Right ventricle myocardium inferior (tissue), 1 donor: ENCODE measurements at regions not wholly inside any gene's neighbourhood (a gene's known extent, or its start where the extent isn't known, plus 50 kb on each side); places are given as distances from the start of the nearest gene placed in this dataset.

Source experiments
- ATAC-seq: fragments of 200-7000 bp; cut with Tn5 transposase; one replicate; pipeline ENCODE4 v1.9.1; 2020; ENCODE audit warnings: mild to moderate bottlenecking, moderate library complexity
- DNase-seq: peaks from one replicate; pipeline ENCODE4 v3.0.0; 2021; ENCODE audit errors: missing footprints
- intact Hi-C: fragments of 100-400 bp; cut with DNase I; formaldehyde crosslinking; loops from one replicate; pipeline ENCODE4 v1.11.0; 2022
- donor health status: DM: no; HTN: yes; CAD: no; lungs with severe emphysema.

DNA sequence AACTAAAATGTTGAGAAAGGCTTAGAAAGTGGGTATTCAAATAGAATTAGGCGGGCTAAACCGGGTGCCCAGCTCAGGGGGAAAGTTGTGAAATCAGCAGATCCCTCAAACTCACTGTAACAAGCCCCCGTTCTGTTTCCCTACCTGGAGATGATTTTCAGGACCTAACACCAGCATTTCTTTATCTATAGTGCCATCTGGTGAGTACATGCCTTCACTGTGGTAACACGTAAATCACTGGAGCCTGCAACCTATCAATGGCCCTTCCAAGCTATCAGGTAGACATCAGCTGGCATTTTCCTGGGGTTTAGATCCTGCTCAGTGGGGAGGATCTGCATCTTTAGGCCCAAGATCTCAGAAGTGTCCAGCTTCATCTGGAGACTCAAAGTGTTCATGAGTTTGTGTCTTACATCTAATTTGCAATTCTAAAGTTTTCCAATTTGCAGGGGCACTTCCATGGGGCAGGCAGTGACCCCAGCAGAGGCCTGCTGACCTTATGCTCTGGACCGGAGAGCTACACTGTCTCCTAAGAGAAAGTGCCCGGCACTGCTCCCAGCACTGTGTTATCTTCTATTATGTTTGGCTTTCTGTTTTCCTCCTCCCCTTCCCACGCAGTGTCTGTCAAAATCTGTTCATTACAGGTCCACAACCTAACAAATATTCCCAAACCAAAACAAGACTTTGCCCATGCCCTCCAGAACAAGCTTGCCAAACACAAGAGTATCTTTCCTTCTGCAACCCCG, 132.5 kb downstream of the LSM5 start:
- intact Hi-C loops: loop anchor here (5.0 kb wide), 1 partner anchor 140 kb away; no protein-coding TSS in a partner anchor
- ATAC-seq (no peak), DNase-seq (no peak)

DNA sequence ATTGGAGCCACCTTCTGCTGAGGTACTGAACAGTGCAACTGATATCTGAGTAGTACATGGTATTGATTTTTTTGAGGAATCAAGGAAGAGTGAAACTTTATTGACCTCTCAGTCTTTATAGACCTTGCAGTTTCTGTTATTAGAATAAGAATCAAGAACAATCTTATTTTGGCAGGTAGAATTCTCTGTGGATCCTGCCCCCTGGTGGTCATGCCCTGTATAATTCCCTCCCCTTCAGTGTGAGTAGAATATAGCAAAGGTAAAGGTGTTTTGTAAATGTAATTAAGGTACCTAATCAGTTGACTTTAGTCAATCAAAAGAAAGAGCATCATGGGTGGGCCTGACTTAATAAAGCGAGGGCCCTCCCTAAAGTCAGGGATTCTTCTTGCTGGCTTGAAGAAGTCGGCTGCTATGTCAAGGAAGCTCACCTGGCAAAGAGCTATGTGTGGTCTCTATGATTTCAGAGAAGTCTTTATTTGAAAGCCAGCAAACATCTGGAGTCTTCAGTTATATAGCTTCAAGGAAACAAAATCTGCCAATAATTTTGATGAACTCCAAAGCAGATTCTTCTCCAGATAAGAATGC, 142.8 kb downstream of the LSM5 start:
- intact Hi-C loops: loop anchor here (2.0 to 10.0 kb wide), 2 partner anchors 137 to 603 kb away; no protein-coding TSS in a partner anchor
- no peak for ATAC-seq
- DNase-seq: no peak

DNA sequence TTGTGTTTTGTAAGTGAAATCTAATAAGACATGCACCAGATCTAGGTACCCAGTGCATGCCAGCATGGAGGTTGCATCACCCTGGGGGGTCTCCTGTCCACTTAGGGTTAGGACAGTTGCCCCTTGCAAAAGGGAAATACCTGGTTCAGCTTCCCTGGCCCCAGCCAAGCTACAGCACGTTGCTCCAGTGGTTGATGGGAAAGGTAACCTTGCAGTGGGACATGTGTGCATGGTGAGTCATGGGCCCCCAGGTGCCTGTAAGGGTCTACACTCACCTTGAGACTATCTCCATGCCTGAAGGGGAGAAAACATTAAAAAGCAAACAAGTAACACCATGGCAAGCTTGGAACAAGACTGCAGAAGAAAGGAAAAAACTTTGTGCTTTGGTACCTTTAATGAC, 143.9 kb downstream of the LSM5 start:
- intact Hi-C loops: loop anchor here (2.0 to 10.0 kb wide), 2 partner anchors 135 to 601 kb away; no protein-coding TSS in a partner anchor
- no peak for ATAC-seq
- no peak for DNase-seq

DNA sequence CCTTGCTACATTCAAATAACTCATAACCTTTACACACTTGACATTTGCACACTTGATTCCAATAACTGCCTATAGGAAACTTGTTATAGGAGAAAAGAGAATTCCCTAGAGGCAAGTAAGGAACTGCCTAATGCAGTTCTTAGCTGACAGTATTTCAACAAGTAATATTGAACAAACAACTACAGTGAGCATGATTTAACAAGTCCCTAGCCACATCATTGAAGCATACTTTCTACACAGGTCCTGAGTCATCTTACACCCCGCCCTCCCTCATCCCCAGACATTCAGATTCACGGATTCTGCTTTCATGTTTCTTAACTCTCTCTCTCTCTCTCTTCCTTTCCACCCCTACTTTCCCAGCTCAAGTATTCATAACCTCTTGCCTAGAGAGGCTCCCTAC, 153.5 kb downstream of the LSM5 start:
- intact Hi-C loops: loop anchor here (10.0 kb wide), 1 partner anchor 82 kb away; no protein-coding TSS in a partner anchor
- ATAC-seq: no peak
- no peak for DNase-seq

DNA sequence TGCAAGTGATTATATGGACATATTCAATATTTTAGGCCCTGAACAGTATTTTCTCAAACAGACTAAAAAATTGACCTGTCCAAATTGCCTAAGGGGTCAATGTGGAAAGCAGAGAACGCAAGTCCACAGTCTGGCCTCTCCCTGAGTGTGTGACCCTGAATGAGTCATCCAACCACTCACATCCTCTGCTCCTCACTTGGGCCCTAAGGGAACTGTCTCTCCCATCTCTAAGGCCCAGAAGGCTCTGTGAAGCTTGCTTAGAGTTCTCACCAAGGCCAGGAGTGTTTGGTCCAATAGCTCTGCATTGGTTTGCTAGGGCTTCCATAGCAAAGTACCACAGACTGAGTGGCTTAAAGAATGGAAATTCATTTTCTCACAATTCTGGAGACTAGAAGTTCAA, 155.1 kb downstream of the LSM5 start:
- DNase-seq (no peak), ATAC-seq (peak; percentile 55)
- intact Hi-C loops: loop anchor here (10.0 kb wide), 1 partner anchor 80 kb away; no protein-coding TSS in a partner anchor

DNA sequence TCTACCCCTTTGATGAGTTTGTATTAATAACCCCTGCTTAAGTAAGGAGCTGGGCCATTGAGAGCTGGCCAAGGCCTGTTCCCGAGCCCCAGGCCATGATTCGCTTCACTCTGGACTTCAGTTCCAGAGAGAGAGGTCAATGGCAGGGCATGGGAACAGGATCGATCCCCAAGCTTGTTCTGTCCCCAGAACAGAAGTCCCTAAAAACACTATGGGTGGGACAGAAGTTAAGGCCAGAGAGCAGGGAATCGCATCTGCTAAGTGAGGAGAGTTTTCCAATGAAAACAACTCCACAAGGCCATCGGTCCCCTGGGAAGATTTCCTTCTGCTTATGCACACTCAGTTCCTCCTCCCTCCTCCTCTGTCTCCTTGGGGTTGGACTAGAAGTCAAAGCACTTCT, 159.6 kb downstream of the LSM5 start:
- no peak for DNase-seq
- intact Hi-C loops: loop anchor here (10.0 kb wide), 1 partner anchor 76 kb away; no protein-coding TSS in a partner anchor
- peak; percentile 78 for ATAC-seq

DNA sequence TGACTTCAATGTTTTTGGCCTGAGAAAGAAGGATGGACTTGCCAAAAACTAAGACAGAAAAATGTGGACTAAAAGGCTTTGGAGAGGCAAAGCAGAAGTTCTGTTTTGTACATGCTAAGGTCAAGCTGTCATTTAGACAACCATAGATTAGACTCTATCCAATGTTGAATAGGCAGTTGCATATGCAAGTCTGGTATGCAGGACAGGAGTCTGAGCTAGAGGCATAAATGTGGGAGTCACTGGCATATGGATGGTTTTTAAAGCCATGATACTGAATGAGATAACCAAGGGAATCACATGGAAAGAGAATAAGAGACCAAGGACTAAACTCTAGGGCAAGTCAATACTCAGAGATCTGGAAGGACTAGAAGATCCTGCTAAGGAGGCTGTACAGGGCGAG, 164.1 kb downstream of the LSM5 start:
- intact Hi-C loops: no loop called here
- ATAC-seq (no peak), DNase-seq (no peak)

DNA sequence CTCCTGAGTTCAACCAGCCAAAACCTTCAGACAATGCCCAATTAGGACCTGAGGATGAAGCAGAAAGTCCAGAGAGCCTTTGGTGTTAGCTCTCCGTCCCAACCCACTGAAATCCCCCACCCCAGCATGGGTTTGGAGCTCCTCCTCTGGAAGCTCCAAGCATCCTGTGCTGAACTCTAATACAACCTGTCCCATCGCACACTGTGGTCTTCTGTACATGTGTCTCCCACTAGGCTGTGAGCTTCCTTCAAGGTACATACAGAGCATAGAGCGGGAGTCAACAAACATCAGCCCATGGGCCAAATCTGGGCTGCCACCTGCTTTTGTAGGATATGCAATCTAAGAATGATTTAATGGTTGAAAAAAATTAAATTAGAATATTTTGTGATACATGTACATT, 166.5 kb downstream of the LSM5 start:
- ATAC-seq (no peak), DNase-seq (no peak)
- intact Hi-C loops: no loop called here

DNA sequence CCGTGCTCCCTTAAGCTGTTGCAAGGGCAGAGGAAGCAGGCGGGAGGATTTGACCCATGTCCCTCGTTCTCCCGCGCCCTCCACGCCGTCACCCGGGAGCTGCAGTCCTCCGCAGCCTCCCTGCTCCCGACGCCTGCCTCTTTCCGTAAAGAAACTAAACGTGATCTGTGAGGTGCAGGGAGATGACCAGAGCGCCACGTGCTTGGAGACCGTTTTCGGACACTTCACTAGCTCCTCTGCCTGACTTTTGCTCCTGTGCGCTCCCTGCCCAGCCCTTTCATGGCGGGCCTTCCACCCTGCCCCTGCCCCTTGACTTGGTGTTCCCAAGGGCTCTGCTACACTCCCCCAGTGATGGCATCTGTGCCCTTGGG, 171.2 kb downstream of the LSM5 start:
- DNase-seq (no peak), ATAC-seq (peak; percentile 57)
- intact Hi-C loops: no loop called here

DNA sequence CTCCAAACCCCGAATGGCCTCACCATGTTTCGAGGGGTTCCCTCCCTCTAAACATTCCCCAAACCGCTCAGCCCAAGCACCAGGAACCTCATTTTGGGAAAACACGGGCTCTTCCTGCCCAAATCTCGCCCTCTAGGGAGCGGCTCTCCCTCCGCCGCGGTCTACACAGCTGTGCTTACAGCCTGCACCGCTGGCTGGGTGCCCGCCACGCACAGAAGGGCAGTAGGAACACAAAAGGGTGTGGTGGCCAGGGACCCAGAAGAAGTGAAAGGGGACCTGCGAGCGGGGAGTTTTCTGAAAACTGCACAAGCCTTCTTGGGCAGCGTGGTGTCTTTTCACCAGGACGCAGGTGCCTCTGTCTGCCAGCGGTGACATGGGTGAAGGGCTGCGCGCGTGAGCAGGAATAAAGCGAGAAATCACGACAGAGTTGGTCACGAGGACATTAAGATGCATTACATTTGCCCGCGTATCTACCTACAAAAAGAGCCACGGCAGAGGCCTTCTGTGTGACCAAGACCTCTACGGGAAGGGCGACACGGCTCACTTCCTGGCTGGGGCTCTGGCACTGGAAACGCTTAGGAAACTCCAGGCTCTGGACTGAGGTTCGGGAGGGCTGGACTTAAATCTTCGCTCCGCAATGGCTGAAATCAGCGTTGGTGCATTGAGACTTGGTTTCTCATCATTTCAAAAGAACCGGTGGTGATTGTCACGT, 171.7 kb downstream of the LSM5 start:
- peak; percentile 82 for ATAC-seq
- intact Hi-C loops: no loop called here
- DNase-seq: peak; percentile 81

DNA sequence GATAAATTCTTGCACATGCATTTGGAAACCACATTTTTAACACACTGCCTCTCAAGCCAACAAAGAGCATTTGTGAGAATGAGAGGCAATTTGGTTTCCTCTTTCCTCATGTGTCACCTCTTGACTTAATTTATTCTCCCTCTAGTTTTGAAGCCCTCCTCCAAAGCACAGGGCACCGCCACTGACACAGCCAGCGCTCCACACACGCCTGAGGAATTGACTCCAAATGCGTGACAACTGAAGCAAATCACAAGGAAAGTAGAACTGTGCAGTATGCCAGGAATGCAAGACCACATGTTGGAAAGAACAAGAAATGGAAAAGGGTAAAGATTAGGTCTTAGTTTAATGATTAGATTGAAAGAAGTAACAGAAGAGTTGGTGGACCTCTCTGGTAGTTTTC, 173.3 kb downstream of the LSM5 start:
- DNase-seq (no peak), ATAC-seq (no peak)
- intact Hi-C loops: no loop called here

DNA sequence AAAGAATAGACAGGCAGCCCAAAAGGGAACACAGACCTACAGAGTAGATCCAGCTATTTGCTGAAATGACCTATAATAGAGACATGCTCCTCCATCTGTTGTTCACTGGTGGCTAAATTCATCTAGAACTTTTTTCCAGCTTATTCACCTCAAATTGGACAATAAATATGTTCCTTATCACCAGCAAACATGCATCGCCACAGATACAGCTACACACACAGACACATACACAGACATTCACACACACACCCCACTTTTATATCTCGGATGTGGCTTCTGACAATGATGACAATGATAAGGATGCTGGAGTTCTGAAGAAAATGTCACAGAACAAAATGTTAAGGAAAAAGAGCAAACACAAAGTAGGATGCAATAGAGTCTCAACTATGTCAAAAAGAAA, 175.4 kb downstream of the LSM5 start:
- no peak for ATAC-seq
- no peak for DNase-seq

DNA sequence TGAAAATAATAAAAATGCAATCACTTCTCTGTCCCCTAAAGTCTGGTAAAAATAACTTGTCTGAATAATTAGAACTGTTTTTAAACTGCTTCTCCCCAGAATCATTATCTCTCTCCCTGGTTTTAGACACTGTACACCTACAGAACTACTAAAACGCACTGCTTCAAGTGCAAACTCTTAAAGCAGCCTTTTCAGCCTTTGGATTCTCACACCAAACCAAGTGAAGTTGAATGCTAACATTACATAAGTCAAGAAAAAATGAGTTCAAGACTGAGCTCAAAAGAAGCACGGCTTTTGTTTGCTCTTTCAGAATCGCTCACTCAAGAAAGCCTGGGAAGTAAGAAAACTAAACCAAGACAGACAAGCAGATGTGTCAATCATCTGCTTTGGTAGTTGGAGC, 188.8 kb downstream of the LSM5 start:
- intact Hi-C loops: no loop called here
- ATAC-seq (no peak), DNase-seq (no peak)

More for the DNA sequence above, 175.4 kb downstream of the LSM5 start:
- intact Hi-C loops: no loop called here

DNA sequence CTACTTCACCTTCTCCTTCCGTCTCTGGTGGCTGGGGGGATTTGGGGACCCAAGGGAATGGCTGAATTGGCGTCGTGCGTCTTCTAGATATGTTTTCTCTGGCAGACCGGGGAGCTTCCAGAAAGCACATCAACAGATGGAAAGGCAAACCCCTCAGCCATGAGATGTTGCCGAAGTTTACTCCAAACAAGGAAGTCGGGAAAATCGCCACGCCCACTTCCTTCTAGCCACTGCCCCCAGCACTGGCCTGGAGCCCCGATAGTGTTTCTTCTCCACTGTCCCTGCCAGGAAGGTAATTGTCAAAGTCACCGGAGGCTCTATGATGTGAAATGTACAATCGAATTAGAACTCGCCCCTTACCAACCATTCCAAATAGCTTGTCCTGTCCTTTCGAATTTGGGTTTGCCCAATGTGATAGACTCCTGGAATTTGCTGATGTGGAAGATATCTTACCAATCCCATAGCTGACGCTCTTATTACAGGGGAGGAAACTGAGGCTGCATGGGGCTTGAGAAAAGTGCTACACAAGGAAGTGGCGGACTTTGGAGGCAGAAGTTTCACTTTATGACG, 191.0 kb downstream of the LSM5 start:
- peak; percentile 89 for DNase-seq
- intact Hi-C loops: loop anchor here (10.0 kb wide), 1 partner anchor 84 kb away; no protein-coding TSS in a partner anchor

DNA sequence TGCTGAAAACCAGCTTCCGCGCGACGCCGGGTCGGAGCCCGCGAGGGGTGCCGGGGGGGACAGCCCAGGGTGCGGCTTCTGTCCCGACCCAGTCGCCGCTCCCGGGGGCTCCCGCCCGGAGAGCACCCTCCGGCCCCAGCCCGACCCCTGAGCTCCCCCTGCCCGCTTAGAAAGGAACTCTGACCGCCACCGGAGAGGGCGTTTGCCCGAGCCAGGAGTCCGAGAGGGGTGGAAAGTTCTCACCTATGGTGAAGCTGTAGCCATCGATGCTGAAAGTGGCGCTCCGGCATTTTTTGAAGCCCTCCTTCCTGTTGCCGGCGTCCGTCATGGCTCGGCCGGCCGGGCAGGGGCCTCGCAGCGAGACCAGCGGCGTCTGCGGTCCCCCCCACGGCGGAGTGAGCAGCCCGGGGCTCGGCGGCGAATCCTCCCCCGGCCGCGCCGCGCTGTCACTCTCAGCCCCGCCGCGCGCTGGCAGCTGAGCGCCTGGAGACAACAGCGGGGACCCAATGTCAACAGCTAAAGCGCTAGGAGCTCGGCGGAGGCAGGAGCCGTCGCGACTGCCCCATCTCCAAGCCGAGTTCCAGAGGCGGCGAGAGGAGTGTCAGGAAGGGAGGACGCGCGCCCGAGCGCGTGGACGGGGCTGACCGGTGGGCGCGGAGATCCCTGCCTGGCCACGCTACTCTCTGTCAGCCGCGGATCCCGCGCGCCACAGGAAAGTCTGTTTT, 191.6 kb downstream of the LSM5 start:
- intact Hi-C loops: loop anchor here (10.0 kb wide), 1 partner anchor 84 kb away; no protein-coding TSS in a partner anchor
- ATAC-seq: peak; percentile 64

More for the DNA sequence above, 191.0 kb downstream of the LSM5 start:
- peak; percentile 76 for ATAC-seq

DNA sequence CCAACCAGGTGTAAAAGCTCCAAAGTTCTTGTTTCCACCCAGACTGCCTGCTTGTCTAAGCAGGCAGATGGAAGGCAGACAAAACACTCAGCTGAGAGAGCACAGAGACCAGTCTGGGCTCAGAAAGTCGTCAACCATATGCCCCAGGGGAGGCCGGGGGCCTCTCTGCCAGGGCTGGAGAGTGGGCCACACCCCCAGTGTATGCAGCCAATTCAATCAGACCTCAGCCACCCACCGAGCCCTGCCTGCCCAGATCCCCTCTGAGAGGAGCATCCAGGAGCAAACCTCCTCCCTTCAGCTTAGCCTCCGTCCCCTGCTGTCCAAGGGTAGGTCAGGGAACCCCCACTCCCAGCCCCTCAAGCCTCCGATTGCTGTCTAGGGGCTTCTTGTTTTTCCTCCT, 196.3 kb downstream of the LSM5 start:
- DNase-seq (no peak), ATAC-seq (no peak)
- intact Hi-C loops: loop anchor here (5.0 to 10.0 kb wide), 2 partner anchors 37 to 79 kb away; no protein-coding TSS in a partner anchor

More for the DNA sequence above, 191.6 kb downstream of the LSM5 start:
- peak; percentile 74 for DNase-seq

DNA sequence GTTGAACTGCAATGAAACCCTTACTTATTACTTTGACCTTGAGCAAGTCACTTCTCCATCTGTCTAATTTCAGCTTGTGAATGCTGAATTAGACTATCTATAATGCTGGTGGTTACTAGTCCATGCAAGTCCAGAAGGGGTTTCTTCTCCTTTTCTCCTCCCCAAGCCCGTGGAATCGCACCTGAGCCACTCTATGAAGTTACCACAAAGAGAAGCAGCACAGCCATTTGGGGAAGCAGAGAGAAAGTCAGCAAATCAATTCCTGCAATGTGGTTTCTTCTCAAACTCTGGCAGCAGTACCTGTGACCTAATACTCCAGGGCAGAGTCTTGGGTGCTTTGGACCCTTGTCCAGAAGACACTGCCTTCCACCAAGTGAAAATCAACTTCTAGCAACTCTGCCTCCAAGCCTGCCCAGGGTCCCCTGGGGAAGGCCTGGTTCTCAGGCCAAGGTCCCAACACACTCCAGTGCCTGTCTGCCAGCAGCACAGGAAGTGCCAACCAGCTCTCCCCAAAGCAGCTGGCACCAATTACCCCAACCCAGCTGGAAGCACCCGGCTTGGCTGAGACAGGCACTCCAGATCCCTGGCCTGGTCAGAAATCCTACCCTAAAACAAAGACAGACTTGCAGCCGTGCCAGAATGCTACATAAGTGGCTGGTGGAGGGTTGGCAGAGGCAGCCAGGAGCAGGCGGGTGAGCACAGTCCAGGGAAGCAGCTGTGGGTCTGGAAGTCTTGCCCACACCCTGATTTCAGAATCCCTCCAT, 200.3 kb downstream of the LSM5 start:
- peak; percentile 89 for ATAC-seq
- intact Hi-C loops: loop anchor here (5.0 to 10.0 kb wide), 2 partner anchors 33 to 75 kb away; no protein-coding TSS in a partner anchor
- peak; percentile 72 for DNase-seq

DNA sequence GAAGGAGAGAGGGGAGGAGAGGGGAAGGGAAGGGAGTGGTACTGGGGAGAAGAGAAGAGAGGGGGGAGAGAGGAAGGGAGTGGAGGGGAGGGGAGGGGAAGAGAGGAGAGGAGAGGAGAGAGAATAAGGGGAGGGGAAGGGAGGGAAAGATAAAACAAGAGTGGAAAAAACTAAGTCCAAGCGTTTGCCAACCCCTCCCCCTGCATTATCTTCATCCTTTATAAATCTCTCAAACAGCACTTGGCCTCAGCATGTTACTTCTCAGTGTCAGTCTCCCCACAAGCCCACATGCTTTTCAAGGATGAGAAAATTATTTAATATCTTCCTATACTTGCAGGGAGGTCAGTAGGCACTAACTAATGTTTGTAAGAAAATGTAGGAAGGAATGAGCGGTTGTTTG, 204.5 kb downstream of the LSM5 start:
- DNase-seq: no peak
- intact Hi-C loops: no loop called here
- ATAC-seq: no peak
